LHCN-M2 (cell line): ENCODE measurements at regions not wholly inside any gene's neighbourhood (a gene's known extent, or its start where the extent isn't known, plus 50 kb on each side); places are given as distances from the start of the nearest gene placed in this dataset.

Experiments used
- DNase-seq: peaks from one replicate; pipeline ENCODE4 v3.0.0-alpha.2; 2012; ENCODE audit warnings: low read depth

- no peak for DNase-seq
These were observed 355.9 kb upstream of the FIGN start for GRCh38 chr2:164091673-164092072.

DNA sequence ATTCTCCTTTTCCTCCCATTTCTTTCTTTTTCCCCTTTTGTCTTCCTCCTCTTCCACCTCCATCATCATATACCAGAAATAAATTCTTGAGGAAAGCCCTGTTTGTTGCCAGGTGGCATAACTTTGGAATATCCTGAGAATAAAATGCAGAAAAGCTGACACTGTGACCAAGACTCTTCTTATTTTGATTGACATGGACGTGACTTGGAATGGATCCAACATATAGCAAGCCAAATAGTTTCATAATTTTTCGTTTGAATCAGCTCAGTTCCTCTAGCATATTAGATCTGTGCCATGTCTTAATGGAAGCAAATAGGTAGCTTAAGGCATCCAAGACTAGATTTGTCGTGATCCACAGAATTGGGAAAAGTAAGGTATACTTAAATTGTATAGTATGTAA, 354.7 kb upstream of the FIGN start:
- DNase-seq: no peak

- peak; percentile 21 for DNase-seq
These were observed 348.3 kb upstream of the FIGN start for GRCh38 chr2:164084066-164084465.

- no peak for DNase-seq
These were observed 344.7 kb upstream of the FIGN start for GRCh38 chr2:164080486-164080885.

GRCh38 chr2:164079258-164079657, 343.4 kb upstream of the FIGN start:
- DNase-seq: no peak

DNA sequence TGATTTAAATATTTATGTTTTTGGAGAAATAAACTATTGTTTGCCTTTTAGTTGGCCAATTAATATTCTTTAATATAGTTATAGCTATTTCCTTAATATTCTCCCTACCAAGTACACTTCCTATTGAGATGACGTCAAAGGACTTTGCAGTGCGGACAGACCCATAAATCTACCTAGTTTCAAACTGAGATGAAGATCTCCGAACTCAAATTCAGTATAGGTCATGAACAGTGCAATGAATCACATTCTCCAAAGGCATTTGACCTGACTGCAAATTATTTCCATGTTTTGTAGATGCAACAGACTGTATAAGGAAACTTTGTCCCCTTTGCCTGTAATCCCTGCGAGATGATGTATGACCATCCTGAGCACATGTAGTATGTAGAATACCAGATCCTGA, 342.6 kb upstream of the FIGN start:
- no peak for DNase-seq

- DNase-seq: peak; percentile 64
These were observed 337.6 kb upstream of the FIGN start for GRCh38 chr2:164073101-164074074.

GRCh38 chr2:164069540-164069939, 333.7 kb upstream of the FIGN start:
- no peak for DNase-seq

DNA sequence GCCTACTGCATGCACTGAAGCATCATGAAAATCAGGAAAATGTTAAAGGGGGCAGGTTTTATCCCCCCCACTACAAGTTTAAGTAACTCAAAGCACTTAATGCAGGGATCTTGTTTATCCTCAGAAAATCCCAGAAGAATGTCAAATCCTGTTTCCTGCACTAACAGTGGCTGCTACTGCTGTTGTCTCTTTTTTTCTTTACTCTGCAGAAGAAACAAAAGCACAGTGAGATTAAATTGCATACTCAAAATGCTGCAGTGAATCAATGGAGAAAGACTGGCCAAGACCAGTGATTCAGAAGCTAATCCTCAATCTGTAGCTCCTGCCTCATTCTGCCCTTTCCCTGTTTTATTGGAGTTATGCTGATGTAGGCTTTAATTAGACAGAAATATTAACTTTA, 332.3 kb upstream of the FIGN start:
- DNase-seq: no peak

- DNase-seq: no peak
These were observed 330.3 kb upstream of the FIGN start for GRCh38 chr2:164066095-164066494.

DNA sequence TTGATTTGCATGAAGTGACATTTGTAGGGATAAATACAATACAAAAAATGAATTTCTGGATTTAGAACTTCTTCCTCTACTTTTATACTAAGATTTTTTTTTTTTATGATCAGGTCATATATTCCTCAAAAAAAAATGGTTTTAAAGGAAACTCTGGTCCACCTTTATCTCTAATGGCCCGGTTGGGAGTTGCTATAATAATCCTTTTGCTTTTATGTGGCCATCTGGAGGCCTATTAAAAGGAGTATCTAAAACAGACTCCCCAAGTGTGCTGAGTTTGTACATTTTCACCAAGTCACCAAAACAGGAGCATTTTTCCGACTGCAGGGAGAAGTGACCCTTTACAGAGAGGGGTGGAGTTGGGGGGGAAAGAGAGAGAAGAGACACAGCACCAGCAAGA, 329.2 kb upstream of the FIGN start:
- no peak for DNase-seq

GRCh38 chr2:164061129-164061746, 325.4 kb upstream of the FIGN start:
- peak; percentile 53 for DNase-seq

GRCh38 chr2:164060031-164060430, 324.2 kb upstream of the FIGN start:
- DNase-seq: no peak

DNA sequence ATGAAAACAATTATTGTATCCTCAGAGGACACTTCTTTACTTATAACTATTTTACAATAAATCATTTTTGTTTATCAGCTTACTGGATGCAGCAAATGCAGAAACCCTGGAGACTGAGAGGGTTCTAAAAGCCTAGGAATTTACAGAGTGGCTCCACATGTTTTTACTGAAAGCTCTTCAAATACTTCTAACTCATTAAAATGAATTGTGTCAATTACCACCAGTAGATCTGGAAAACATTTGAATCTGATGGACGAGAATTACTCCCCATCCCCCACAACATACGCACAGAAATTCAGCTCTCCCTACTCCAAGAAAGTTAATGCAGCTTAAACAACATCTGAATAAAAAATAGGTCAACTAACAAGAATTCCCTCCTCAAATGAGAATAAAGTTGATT, 319.8 kb upstream of the FIGN start:
- no peak for DNase-seq

DNA sequence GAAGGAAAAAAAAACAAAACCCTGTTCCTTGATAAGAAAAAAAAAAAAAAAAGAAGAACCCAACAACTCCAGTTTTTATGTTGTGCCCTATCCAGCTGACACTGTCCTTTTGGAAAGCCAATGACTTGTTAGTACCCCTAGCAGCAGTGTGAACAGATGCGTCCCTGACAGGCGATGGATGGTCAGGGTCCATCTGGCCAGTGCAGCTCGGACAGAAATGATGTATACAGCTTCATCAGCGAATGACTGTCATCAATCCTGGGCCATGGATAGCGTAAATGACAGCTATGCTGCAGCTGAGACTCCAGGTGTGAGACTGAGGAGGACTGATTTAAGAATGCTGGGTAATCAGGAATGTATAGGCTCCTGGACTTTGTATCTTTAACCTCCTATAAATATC, 318.8 kb upstream of the FIGN start:
- DNase-seq: no peak

DNA sequence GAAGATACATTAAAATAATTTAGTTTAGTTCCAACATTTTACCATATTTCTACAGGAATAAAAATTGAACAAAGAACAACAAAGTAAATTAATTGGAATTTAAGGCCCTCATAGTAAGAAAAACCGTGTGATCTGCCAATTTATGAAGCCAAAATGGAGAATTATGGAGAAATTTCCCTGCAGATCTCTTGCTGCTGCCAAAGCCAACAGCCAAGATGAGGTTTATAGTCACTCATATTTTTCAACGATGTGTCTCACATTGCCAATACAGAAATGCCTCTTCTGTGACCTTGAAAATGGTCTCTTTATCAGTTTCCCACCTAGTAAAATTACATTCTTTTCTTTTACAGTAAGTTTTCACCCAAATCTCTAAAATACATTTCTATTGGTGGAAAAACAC, 317.2 kb upstream of the FIGN start:
- DNase-seq: no peak

DNA sequence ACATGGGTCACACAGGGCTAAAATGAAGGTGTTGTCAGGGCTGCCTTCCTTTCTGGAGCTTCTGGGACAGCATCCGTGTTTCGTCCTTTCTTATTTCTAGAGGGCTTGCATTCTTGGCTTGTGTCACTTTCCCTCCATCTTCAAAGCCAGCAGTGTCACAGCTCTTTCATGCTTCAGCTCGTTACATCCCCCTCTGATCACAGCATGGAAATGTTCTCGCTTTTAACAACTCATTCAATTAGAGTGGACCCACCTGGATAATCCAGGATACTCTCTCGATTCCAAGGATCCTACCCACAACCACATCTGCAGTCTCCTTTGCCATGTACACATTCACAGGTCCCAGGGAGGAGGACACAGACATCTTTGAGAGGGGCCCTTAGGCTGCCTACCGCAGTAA, 316.2 kb upstream of the FIGN start:
- DNase-seq: no peak

GRCh38 chr2:164048729-164049128, 312.9 kb upstream of the FIGN start:
- no peak for DNase-seq

DNA sequence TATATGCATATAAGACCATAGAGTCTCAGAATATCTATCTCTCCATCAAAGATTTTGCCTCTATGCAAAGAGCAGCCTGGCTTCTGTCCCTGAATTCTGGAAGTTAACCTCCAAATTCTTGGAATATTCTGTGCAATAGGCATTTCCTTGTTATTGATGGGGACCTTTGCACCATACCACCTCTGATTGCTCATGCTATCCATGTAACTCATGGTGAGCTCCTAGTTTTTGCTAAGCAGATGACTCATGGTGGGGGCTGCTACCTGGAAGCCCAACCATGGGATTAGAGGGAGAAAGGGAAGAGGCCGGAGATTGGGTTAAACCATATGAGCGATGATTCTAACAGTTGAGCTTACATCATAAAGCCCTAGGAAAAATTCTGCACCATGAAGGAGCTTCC, 310.2 kb upstream of the FIGN start:
- no peak for DNase-seq

DNA sequence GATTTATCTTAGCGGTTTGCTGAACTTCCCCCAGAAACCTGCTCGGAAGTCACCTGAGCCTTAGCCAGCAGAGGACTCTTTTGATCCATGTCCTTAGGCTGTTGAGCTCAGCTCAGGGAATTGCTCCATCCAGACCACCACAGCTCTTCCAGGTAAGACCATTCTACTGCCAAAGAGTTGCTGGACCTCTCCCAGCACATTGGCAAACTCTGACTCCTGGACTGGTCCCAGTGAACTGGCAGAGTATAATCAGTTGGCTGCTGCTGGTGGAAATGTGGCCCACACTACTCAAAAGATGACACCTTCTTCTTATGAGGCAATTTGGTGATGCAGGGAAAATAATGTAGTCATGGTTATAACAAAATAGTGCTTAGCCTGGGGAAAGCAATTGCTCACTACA, 308.8 kb upstream of the FIGN start:
- DNase-seq: peak; percentile 2

DNA sequence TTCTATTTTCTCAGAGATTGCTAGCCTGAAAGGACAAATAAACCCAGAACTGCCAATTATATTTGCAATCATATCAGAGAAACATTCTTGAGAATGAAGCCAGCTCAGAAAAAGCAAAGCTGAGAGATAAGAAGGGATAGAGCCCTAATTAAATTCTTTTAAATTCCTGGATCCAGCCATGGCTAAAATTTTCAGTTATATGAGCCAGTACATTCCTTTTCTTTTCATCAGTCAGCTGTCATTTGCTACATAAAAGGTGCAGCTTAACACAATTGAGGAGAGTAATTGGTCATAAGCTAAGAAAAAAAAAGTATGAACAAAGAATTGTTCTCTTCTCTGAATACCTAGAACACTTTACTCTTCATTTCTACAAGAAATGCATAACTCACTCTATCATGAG, 303.5 kb upstream of the FIGN start:
- no peak for DNase-seq

- no peak for DNase-seq
These were observed 297.2 kb upstream of the FIGN start for GRCh38 chr2:164032995-164033394.

DNA sequence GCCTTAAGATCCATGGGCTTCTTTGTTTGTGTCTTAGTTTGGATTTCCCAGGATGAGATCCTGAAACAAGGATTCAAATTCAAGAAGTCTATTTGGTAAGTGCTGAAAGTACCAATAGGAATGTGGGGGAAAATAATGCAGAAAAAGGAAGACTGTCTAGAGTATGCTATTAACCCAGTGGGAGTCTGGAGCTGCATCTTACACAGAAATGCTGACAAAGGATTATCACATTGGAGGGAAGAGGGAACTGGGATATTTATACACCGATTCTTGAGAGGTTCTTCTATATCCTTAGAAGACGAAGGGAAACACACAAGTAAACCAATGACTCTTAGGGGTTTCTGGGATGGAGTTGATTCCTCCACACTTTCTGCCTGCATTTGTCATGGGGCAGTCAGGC, 294.8 kb upstream of the FIGN start:
- no peak for DNase-seq
